Anterior cingulate cortex (tissue), 58 donors: ENCODE measurements at regions not wholly inside any gene's neighbourhood (a gene's known extent, or its start where the extent isn't known, plus 50 kb on each side); places are given as distances from the start of the nearest gene placed in this dataset.

Experiments
- DNase-seq, 58 donors: peaks; one replicate each; lab custom pipeline; 2025; lab: John Stamatoyannopoulos, UW

- no peak for DNase-seq
Observed at GRCh38 chr1:238101923-238102322, 211.2 kb upstream of the ZP4 start.

DNA sequence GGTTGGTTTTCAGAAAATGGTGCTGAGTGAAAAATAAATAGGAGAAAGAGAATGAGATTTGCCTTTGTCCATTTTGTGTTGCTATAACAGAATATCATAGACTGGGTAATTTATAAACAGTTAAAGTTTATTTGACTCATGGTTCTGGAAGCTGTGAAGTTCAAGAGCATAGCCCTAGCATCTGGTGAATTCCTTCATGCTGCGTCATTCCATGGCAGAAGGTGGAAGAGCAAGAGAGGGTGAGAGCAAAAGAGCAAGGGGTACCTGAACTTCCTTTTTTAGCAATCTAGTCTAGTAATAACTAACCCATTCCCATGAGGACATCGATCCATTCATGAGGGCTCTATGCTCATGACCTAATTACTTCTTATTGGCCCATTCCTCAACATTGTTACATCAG lies 209.1 kb upstream of the ZP4 start:
- no peak for DNase-seq

DNA sequence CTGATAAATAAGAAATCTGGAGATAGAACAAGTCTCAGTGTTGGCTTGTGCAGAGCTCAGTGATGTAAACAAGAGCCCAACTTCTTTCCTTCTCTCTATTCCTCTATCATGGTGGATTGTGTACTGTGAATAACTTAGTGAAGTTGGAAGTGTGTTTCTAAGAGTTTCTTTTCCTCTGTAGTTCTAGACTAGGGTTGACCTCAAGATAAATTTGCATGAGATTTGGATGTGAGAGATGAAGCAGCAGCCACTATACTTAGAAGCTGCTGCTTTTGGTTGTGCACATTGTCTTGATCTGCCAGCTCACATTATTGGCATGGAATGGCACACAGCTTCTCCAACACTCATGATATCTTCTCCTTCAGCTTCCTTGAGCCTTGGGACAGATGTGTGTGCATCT lies 198.9 kb upstream of the ZP4 start:
- DNase-seq, result no peak

DNA sequence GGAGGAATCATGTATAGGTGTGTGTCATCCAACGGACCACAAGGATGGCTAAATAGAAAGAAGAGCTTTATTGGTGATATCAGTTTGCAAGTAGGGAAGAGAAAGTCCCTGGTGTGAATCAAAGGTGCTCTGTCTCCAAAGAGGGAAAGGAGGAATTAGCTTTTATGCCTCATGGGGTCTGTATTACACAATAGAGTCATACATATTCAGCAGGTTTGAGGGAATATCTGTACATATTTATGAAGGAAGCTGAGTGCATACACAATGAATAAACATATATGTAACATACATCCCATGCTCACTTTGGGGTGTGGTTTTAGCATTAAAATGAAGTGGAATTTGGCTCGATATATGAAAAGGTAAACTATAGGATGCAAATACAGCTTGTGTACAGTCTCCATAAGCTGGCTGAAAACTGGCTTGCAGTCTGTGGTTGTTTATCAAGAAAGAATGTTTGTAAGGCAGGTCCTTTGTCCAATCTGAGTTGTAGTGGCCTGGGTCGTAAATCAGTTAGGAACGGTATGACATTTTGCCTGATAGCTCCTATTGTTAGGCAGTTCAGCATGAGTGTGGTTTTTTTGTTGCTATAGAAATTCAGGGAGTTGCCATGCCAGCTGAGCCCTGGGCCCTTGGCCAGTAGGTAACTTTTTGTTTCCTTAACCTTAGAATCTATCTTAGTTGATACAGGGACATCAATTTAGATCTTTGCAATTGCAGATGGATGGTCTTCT lies 198.0 kb upstream of the ZP4 start:
- DNase-seq, result no peak

- no peak for DNase-seq
Observed at GRCh38 chr1:238073991-238074390, 183.3 kb upstream of the ZP4 start.

GRCh38 chr1:238071061-238071460 lies 180.3 kb upstream of the ZP4 start:
- DNase-seq, result no peak

DNA sequence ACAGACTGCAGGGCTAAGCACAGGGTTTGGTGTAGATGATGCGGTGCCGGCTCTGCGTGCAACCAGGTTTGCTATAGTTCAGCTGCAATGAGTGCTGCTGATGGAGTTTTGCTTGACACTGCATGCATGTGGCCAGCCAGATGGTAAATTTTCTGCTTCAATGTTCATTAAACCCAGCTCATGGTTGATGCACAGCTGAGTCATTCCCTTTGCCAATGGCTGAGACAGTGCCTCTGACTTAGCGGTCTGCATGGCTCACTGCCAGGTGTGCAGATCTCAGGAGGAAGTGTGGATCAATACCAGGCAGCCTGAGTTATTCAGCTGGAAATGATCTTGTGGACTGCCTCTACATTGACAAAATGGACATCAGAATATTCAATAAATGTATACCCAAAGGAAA lies 172.7 kb upstream of the ZP4 start:
- no peak for DNase-seq

DNA sequence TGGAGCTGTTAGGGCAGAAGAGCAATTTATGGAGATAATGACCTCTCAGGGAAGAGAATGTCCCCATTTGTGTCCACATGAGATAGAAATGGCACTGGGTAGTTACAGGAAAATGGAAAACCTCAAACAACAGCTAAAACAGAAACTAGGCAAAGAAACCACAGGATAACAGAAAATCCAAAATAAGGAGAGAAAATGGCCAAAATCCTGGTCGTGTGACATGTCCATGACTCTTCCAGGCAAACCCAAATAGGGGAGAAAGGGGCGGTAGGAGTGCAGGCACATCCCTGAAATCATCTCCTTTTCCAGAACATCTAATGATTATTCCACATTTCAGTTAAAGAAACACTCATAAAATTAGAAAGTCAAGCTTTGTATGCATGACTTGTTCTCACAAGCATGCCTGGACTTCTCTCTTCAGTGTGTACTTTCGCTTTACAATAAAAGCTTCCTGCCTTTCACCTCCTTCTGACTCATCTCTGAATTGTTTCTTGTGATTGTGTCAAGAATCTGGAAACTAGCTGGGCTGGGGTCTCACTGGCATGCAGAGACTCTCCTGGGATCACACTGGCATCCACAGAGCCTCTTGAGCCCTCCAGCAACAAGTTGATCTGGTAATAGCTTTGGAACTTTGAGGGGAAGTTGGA lies 171.4 kb upstream of the ZP4 start:
- no peak for DNase-seq

- no peak for DNase-seq
Observed at GRCh38 chr1:238060061-238060460, 169.3 kb upstream of the ZP4 start.

DNA sequence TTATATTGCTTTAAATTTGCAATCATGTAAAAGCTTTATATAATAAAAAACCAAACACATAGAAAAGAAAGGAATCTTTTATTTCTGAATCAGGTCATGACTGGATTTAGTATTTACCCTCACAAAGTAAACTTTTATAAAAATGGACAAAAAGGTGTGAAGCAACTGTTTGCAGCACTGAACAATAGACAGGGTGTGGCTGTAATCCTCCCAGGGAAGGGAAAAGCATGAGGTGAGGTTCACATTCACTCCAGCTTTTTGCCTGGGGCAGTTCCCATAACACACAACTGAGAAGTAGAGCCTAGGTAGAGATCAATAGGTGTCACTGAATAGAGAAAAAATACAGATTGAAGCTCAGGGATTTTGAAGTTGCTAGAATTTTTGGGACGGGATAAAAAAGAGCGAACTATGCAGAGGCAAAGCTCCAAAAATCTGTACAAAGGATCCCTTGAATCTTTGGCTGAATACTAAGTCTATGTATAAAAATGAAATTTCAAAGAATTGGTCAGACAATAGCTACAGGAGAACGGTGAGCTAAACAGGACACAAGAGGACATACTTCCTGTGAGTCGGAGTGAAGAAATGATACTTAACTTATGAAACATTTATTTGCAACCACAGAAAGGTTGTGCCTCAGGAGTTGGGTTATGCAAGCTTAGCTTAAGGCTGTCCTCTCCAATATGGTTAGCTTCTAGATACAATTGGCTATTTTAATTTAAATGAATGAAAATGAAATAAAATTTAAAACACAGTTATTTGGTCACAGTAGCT lies 162.0 kb upstream of the ZP4 start:
- DNase-seq, result no peak

- no peak for DNase-seq
Observed at GRCh38 chr1:238029126-238029525, 138.4 kb upstream of the ZP4 start.

DNA sequence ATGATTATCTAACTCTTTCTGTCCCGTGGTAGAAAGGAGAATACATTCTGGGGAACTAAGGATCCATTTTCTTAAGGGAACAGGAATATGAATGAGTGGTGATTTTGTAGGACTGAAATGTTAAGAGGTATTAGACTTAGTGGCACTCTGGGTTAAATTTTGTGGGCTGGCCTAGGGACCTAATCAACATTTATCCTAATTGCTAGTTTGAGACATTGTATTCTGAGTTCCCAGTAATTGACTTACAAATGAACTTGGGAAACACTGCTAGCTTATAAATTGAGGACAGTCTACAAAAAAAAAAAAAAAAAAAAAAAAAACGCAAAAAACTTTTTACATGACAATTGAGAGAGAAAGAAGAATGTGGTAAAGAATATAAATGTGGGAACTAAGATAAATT lies 136.6 kb upstream of the ZP4 start:
- no peak for DNase-seq

GRCh38 chr1:238023137-238023536 lies 132.4 kb upstream of the ZP4 start:
- DNase-seq, result no peak

GRCh38 chr1:238018214-238018613 lies 127.5 kb upstream of the ZP4 start:
- no peak for DNase-seq

- no peak for DNase-seq
Observed at GRCh38 chr1:238006779-238007178, 116.1 kb upstream of the ZP4 start.

DNA sequence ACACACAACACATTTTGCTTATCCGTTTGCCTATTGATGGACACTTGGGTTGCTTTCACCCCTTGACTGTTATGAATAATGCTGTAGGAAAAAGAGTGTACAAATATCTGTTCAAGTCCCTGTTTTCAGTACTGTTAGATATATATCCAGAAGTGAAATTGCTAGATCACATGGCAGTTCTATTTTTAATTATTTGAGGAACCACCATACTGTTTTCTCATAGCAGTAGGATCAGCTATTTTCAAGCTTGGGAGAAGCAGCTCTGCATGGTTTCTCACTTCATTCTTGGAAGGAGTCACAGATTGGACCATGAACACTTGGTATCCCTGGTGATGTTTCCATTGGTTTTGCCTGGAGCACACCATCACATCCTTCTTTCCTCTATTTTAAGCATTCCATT lies 114.4 kb upstream of the ZP4 start:
- no peak for DNase-seq

DNA sequence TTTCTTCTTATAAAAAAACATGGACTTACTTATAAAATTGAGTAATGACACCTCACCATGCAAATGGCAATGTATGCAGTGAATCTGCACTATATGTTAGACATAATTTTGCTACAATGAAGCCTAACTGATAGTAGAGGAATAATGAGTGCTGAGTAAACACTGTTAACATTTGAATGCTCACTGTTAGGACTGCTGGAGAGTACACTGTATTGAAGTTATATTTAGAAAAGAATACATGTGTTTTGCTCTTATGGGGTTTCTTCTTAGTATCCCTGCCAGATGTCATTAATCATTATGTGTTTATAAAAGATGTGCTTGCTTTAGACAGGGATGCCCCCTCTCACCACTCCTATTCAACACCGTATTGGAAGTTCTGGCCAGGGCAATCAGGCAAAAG lies 111.1 kb upstream of the ZP4 start:
- no peak for DNase-seq

- no peak for DNase-seq
Observed at GRCh38 chr1:237999426-238000052, 108.8 kb upstream of the ZP4 start.

DNA sequence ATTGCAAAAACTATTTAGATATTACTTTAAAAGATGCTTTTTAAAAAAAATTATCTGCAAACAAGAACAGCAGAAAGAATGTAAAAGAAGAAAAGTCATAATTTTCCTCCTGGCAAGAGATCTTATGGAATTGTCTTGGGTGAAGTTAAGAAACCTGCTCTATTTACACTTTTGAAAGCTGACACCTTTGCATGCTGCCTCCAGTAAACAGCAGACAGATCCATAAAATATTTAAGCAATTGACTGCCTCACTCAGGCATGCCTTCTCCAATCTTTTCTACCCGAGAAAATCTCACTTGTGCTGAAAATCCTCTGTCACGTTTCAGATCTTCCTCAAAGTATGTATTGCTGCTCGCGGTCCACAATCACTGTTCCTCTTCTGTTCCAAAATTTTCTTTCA lies 107.9 kb upstream of the ZP4 start:
- DNase-seq, result no peak

- no peak for DNase-seq
Observed at GRCh38 chr1:237983496-237983895, 92.8 kb upstream of the ZP4 start.

- no peak for DNase-seq
Observed at GRCh38 chr1:237981223-237981622, 90.5 kb upstream of the ZP4 start.
